ENCODE measurements at regions not wholly inside any gene's neighbourhood (a gene's known extent, or its start where the extent isn't known, plus 50 kb on each side); places are given as distances from the start of the nearest gene placed in this dataset.

GRCh38 chr7:148495605-148496004 lies 95.0 kb upstream of the C7orf33 start:
- TF ChIP-seq CTCF (conservative IDR thresholded peaks at IDR 0.05; ENCODE audit: low read depth in 2 of 2) (no peak), NANOG (IDR thresholded peaks at IDR 0.05; ENCODE audit: borderline replicate concordance) (no peak), EZH2phosphoT487 (IDR thresholded peaks at IDR 0.05; ENCODE audit: unreplicated experiment) (no peak)
